NT2/D1 (cell line): ENCODE measurements at regions not wholly inside any gene's neighbourhood (a gene's known extent, or its start where the extent isn't known, plus 50 kb on each side); places are given as distances from the start of the nearest gene placed in this dataset.

ENCODE experiments used
- DNase-seq: peaks from one replicate; pipeline ENCODE4 v3.0.0-alpha.2; 2011; ENCODE audit warnings: low read depth, low spot score
- H3K27me3 ChIP-seq: 2 replicates; pipeline ENCODE4 v1.6.0; 2011; ENCODE audit warnings: mild to moderate bottlenecking; ENCODE audit not compliant: insufficient read length, insufficient read depth
- H3K36me3 ChIP-seq: 2 replicates; pipeline ENCODE4 v1.6.1; 2011; ENCODE audit warnings: mild to moderate bottlenecking, low read length, mixed read lengths; ENCODE audit not compliant: insufficient read depth, insufficient read length
- H3K4me1 ChIP-seq: 2 replicates; pipeline ENCODE4 v1.5.1; 2011; ENCODE audit not compliant: insufficient read depth, insufficient read length
- H3K4me3 ChIP-seq: 2 replicates; pipeline ENCODE4 v1.5.1; 2011; ENCODE audit warnings: low read depth; ENCODE audit not compliant: insufficient read length
- H3K9ac ChIP-seq: 2 replicates; pipeline ENCODE4 v1.6.0; 2011; ENCODE audit warnings: low read depth; ENCODE audit not compliant: insufficient read length
- H3K9me3 ChIP-seq: 2 replicates; pipeline ENCODE4 v1.5.1; 2011; ENCODE audit warnings: mild to moderate bottlenecking, low read length; ENCODE audit not compliant: insufficient read depth
- SUZ12 ChIP-seq: IDR thresholded peaks from 2 replicates; pipeline ENCODE4 v1.6.1; 2011; ENCODE audit not compliant: insufficient read length, insufficient read depth; ENCODE audit errors: extremely low read depth
- YY1 ChIP-seq: IDR thresholded peaks from 2 replicates; pipeline ENCODE4 v1.6.1; 2011; ENCODE audit not compliant: insufficient read length, insufficient read depth
- ZNF274 ChIP-seq: IDR thresholded peaks from 2 replicates; pipeline ENCODE4 v1.6.1; 2011; ENCODE audit warnings: mild to moderate bottlenecking, low read depth, low read length

GRCh38 chr6:16048221-16048620, 80.7 kb upstream of the MYLIP start:
- Histone ChIP-seq H3K9me3 (no peaks in the 10 kb centered on the region), H3K9ac (no peak overlapping the region), H3K27me3 (no peaks in the 10 kb centered on the region), H3K4me3 (no peak overlapping the region), H3K36me3 (no peaks in the 10 kb centered on the region), H3K4me1 (no peaks in the 10 kb centered on the region)
- no peak for DNase-seq
- TF ChIP-seq ZNF274 (no peak), YY1 (no peak), SUZ12 (no peak)

DNA sequence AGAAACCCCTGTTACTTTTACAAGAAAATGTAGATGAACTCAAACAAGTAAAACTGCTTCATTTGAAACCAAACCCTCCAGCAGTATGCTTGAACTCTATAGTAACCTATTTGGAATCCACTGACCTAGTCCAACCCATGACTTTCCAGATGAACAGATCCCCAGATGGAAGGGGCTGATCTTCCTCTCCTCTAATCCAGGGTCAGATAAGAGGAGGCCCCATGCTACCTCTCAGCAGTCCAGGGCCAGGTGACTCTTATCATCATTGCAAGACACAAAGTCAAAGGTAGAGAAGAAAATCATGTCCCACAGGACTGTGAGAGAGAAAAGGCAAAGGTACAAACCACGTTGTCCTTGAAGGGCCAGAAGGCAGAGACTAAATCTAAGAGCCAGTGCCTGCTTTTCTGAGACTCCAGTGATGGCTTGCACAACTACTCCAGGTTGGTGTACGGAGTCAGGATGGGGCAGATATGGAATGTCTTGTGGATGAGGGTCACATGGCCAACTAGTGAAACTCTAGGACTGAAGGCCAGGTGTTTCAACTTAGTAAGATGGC, 81.4 kb upstream of the MYLIP start:
- no peak for TF ChIP-seq SUZ12
- no peak for TF ChIP-seq YY1
- TF ChIP-seq ZNF274 = no peak
- no peaks in the 10 kb centered on the region for H3K9me3 ChIP-seq
- no peaks in the 10 kb centered on the region for H3K27me3 ChIP-seq
- no peak overlapping the region for H3K9ac ChIP-seq
- H3K4me1 ChIP-seq = no peaks in the 10 kb centered on the region
- no peak for DNase-seq
- no peaks in the 10 kb centered on the region for H3K36me3 ChIP-seq
- H3K4me3 ChIP-seq = no peak overlapping the region

GRCh38 chr6:16045238-16045637, 83.6 kb upstream of the MYLIP start:
- DNase-seq = no peak
- Histone ChIP-seq H3K36me3 (no peaks in the 10 kb centered on the region), H3K27me3 (no peaks in the 10 kb centered on the region), H3K4me1 (no peaks in the 10 kb centered on the region), H3K9ac (no peak overlapping the region), H3K9me3 (peaks cover 20% of the 10 kb centered on the region; the same call in 1 of the 2 replicates), H3K4me3 (no peak overlapping the region)
- TF ChIP-seq SUZ12 = no peak
- no peak for TF ChIP-seq YY1

DNA sequence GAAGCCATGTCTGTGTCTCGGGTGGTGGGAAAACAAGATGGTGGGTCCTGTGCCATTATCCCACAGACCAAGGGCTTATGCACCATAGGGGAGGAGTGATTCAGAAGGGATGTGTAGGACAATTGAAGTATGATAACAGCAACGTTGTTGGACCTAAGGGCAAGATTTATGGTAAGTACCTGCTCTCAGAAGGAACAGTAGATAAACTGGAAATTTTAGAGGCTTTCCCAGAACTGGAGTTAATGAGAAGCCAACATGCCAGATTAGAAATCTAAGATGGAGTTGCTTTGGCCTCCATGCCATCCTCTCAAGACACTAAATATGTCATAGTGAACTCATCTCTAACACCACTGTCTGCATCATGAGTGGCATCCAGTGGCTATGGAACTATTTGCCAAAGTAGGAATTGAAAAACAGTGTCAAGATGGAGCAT, 84.7 kb upstream of the MYLIP start:
- Histone ChIP-seq H3K4me3 (no peak overlapping the region), H3K9me3 (peaks cover 24% of the 10 kb centered on the region; the same call in 1 of the 2 replicates), H3K36me3 (no peaks in the 10 kb centered on the region), H3K9ac (no peak overlapping the region), H3K4me1 (no peaks in the 10 kb centered on the region), H3K27me3 (no peaks in the 10 kb centered on the region)
- no peak for DNase-seq
- TF ChIP-seq YY1 (no peak), SUZ12 (no peak), ZNF274 (no peak)

DNA sequence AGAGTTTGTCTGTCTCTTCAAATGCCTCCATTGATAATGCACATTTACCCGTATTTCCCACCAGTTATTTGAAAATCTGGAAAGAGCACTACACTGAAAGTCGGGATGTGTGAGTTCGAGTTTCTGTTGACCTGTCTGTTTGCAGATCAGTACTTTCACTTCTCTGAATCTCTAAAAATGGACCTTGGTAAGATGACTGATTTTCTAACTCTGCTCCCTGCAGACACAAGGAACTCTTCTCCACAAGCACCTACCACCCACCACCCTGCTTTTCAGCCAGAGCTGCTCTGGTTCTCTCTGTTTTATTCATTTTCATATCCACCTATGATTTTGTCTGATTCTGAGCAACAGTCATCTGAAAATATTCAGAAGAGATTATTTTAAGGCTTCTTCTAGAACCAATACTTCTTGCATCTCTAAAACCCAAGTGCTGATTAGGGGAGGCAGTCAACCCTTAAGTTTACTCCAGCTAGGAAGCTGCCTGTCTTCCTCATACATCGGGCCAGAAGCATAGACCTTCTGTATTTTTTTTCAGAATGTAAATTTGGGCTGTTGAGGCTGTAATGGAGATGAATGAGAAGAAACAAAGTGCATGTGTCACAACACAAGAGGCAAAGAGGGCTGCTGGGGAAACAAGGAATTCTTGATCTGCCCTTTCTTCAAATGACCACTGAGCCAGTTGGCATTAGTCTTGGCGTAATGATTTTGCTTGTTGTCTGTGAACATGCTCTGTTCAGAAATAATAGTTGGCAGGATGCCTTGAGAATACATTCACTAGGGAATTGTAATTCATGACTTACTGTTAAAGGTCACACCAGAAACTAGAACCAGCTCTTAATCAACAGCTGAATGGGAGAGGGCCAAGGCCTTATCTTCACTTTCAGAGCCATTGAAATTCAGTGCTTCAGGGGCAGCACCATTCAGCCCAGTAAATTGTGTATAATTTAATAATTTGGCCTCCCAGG, 85.4 kb upstream of the MYLIP start:
- Histone ChIP-seq H3K9me3 (peaks cover 24% of the 10 kb centered on the region; the same call in 1 of the 2 replicates), H3K27me3 (no peaks in the 10 kb centered on the region), H3K36me3 (no peaks in the 10 kb centered on the region), H3K4me3 (no peak overlapping the region), H3K4me1 (no peaks in the 10 kb centered on the region), H3K9ac (no peak overlapping the region)
- TF ChIP-seq ZNF274 (no peak), SUZ12 (no peak), YY1 (no peak)
- no peak for DNase-seq

DNA sequence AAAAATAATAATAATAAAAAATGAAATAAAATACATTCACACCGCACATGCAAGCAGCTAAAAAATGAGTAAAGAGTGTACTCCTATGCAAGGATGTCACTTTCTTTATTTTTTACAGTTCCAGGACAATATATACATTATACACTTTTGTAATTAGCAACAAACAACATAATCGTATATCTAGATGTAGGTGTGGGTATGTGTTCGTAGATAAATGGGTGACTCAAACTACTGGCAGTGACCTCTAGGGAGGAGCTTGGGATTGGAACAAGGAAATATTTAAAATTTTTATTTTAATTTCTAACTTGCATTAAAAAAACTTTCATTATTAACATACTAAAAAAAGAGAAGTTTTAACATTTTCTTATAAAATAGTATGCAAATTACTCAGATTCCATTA, 86.1 kb upstream of the MYLIP start:
- Histone ChIP-seq H3K36me3 (no peaks in the 10 kb centered on the region), H3K4me3 (no peak overlapping the region), H3K9ac (no peak overlapping the region), H3K9me3 (peaks cover 24% of the 10 kb centered on the region; the same call in 1 of the 2 replicates), H3K27me3 (no peaks in the 10 kb centered on the region), H3K4me1 (no peaks in the 10 kb centered on the region)
- no peak for DNase-seq
- TF ChIP-seq SUZ12 (no peak), YY1 (no peak), ZNF274 (no peak)

GRCh38 chr6:16041327-16041726, 87.6 kb upstream of the MYLIP start:
- H3K4me1 ChIP-seq = no peaks in the 10 kb centered on the region
- peaks cover 24% of the 10 kb centered on the region; the same call in 1 of the 2 replicates for H3K9me3 ChIP-seq
- no peak overlapping the region for H3K9ac ChIP-seq
- TF ChIP-seq SUZ12 = no peak
- no peak for TF ChIP-seq ZNF274
- TF ChIP-seq YY1 = no peak
- H3K4me3 ChIP-seq = no peak overlapping the region
- H3K36me3 ChIP-seq = no peaks in the 10 kb centered on the region
- no peak for DNase-seq
- no peaks in the 10 kb centered on the region for H3K27me3 ChIP-seq
